Activated T-helper 2 cell treated with anti-CD3 and anti-CD28 coated beads, Interferon-gamma antibody, Interleukin-2, Interleukin-4, amounts not matched to agents 10 μg/mL and 5 μg/mL and 100 μg/mL, durations not matched to agents 14 hours and 24 hours and 36 hours (primary cell): ENCODE measurements at regions not wholly inside any gene's neighbourhood (a gene's known extent, or its start where the extent isn't known, plus 50 kb on each side); places are given as distances from the start of the nearest gene placed in this dataset.

Experiments
- DNase-seq: peaks from one replicate; pipeline ENCODE4 v3.0.0; 2021; ENCODE audit warnings: low spot score
- H3K27ac Mint-ChIP-seq: one replicate; pipeline ENCODE4 v1.8.0; 2021; ENCODE audit warnings: mixed read lengths
- H3K27me3 Mint-ChIP-seq: one replicate; pipeline ENCODE4 v1.8.0; 2021; ENCODE audit warnings: low read depth, mixed read lengths
- H3K36me3 Mint-ChIP-seq: one replicate; pipeline ENCODE4 v1.8.0; 2021; ENCODE audit warnings: low read depth, mixed read lengths
- H3K4me1 Mint-ChIP-seq: one replicate; pipeline ENCODE4 v1.8.0; 2021; ENCODE audit warnings: low read depth, mixed read lengths
- H3K4me3 Mint-ChIP-seq: one replicate; pipeline ENCODE4 v1.8.0; 2021; ENCODE audit warnings: low read depth, mild to moderate bottlenecking, moderate library complexity, mixed read lengths
- H3K9me3 Mint-ChIP-seq: one replicate; pipeline ENCODE4 v1.8.0; 2021; ENCODE audit warnings: mixed read lengths
- intact Hi-C: fragments of 100-400 bp; cut with micrococcal nuclease; formaldehyde crosslinking; loops from one replicate; pipeline ENCODE4 v1.15.1; 2023

- Mint-ChIP-seq H3K36me3 (no peaks in the 10 kb centered on the region), H3K9me3 (no peaks in the 10 kb centered on the region), H3K4me1 (no peaks in the 10 kb centered on the region), H3K4me3 (no peak overlapping the region), H3K27me3 (no peaks in the 10 kb centered on the region), H3K27ac (no peak overlapping the region)
- intact Hi-C loops: no loop called here
- no peak for DNase-seq
Observed at GRCh38 chr13:88863116-88863515, 1191.9 kb downstream of the SLITRK5 start.

- Mint-ChIP-seq H3K9me3 (peaks cover 5% of the 10 kb centered on the region), H3K4me3 (no peak overlapping the region), H3K27me3 (no peaks in the 10 kb centered on the region), H3K4me1 (no peaks in the 10 kb centered on the region), H3K27ac (no peak overlapping the region), H3K36me3 (no peaks in the 10 kb centered on the region)
- no peak for DNase-seq
- intact Hi-C loops: no loop called here
Observed at GRCh38 chr13:88866195-88866594, 1195.0 kb downstream of the SLITRK5 start.

- no peaks in the 10 kb centered on the region for H3K36me3 Mint-ChIP-seq
- H3K27ac Mint-ChIP-seq: no peak overlapping the region
- no peaks in the 10 kb centered on the region for H3K4me1 Mint-ChIP-seq
- DNase-seq: no peak
- H3K4me3 Mint-ChIP-seq: no peak overlapping the region
- no peaks in the 10 kb centered on the region for H3K27me3 Mint-ChIP-seq
- H3K9me3 Mint-ChIP-seq: peaks cover 25% of the 10 kb centered on the region
- intact Hi-C loops: no loop called here
Observed at GRCh38 chr13:88883741-88884140, 1212.6 kb downstream of the SLITRK5 start.

GRCh38 chr13:88887045-88887662, 1216.0 kb downstream of the SLITRK5 start:
- no peak for DNase-seq
- H3K4me3 Mint-ChIP-seq: no peak overlapping the region
- no peak overlapping the region for H3K27ac Mint-ChIP-seq
- H3K36me3 Mint-ChIP-seq: no peaks in the 10 kb centered on the region
- H3K27me3 Mint-ChIP-seq: no peaks in the 10 kb centered on the region
- no peaks in the 10 kb centered on the region for H3K4me1 Mint-ChIP-seq
- peaks cover 10% of the 10 kb centered on the region for H3K9me3 Mint-ChIP-seq
- intact Hi-C loops: no loop called here

GRCh38 chr13:88895261-88895941, 1224.2 kb downstream of the SLITRK5 start:
- peaks cover 17% of the 10 kb centered on the region for H3K9me3 Mint-ChIP-seq
- intact Hi-C loops: no loop called here
- no peak overlapping the region for H3K4me3 Mint-ChIP-seq
- no peak overlapping the region for H3K27ac Mint-ChIP-seq
- DNase-seq: no peak
- H3K4me1 Mint-ChIP-seq: no peaks in the 10 kb centered on the region
- H3K36me3 Mint-ChIP-seq: no peaks in the 10 kb centered on the region
- no peaks in the 10 kb centered on the region for H3K27me3 Mint-ChIP-seq

- H3K27ac Mint-ChIP-seq: no peak overlapping the region
- H3K9me3 Mint-ChIP-seq: peaks cover 18% of the 10 kb centered on the region
- DNase-seq: no peak
- no peaks in the 10 kb centered on the region for H3K27me3 Mint-ChIP-seq
- intact Hi-C loops: no loop called here
- H3K4me1 Mint-ChIP-seq: no peaks in the 10 kb centered on the region
- no peaks in the 10 kb centered on the region for H3K36me3 Mint-ChIP-seq
- H3K4me3 Mint-ChIP-seq: no peak overlapping the region
Observed at GRCh38 chr13:88896466-88896865, 1225.3 kb downstream of the SLITRK5 start.

GRCh38 chr13:88908961-88909441, 1237.8 kb downstream of the SLITRK5 start:
- H3K9me3 Mint-ChIP-seq: peaks cover 15% of the 10 kb centered on the region
- no peak overlapping the region for H3K27ac Mint-ChIP-seq
- no peaks in the 10 kb centered on the region for H3K36me3 Mint-ChIP-seq
- intact Hi-C loops: no loop called here
- no peaks in the 10 kb centered on the region for H3K4me1 Mint-ChIP-seq
- no peak for DNase-seq
- no peak overlapping the region for H3K4me3 Mint-ChIP-seq
- no peaks in the 10 kb centered on the region for H3K27me3 Mint-ChIP-seq

GRCh38 chr13:88919970-88920628, 1248.9 kb downstream of the SLITRK5 start:
- no peak overlapping the region for H3K4me3 Mint-ChIP-seq
- no peaks in the 10 kb centered on the region for H3K36me3 Mint-ChIP-seq
- peaks cover 25% of the 10 kb centered on the region for H3K9me3 Mint-ChIP-seq
- H3K4me1 Mint-ChIP-seq: peaks cover 15% of the 10 kb centered on the region
- intact Hi-C loops: no loop called here
- peak overlapping the region; percentile 31 for H3K27ac Mint-ChIP-seq
- peak; percentile 50 for DNase-seq
- H3K27me3 Mint-ChIP-seq: no peaks in the 10 kb centered on the region

- H3K9me3 Mint-ChIP-seq: peaks cover 3% of the 10 kb centered on the region
- intact Hi-C loops: no loop called here
Observed at GRCh38 chr13:88925954-88926353, 1254.8 kb downstream of the SLITRK5 start.

GRCh38 chr13:88926890-88927502, 1255.8 kb downstream of the SLITRK5 start:
- no peak for DNase-seq
- no peaks in the 10 kb centered on the region for H3K4me1 Mint-ChIP-seq
- no peaks in the 10 kb centered on the region for H3K9me3 Mint-ChIP-seq
- H3K4me3 Mint-ChIP-seq: no peak overlapping the region
- no peak overlapping the region for H3K27ac Mint-ChIP-seq
- intact Hi-C loops: no loop called here
- H3K27me3 Mint-ChIP-seq: no peaks in the 10 kb centered on the region
- no peaks in the 10 kb centered on the region for H3K36me3 Mint-ChIP-seq

More at GRCh38 chr13:88925954-88926353, 1254.8 kb downstream of the SLITRK5 start:
- no peak for DNase-seq
- H3K27me3 Mint-ChIP-seq: no peaks in the 10 kb centered on the region
- no peaks in the 10 kb centered on the region for H3K36me3 Mint-ChIP-seq
- H3K27ac Mint-ChIP-seq: no peak overlapping the region
- peaks cover 4% of the 10 kb centered on the region for H3K4me1 Mint-ChIP-seq
- H3K4me3 Mint-ChIP-seq: no peak overlapping the region

GRCh38 chr13:88932950-88933349, 1261.8 kb downstream of the SLITRK5 start:
- intact Hi-C loops: no loop called here
- no peak overlapping the region for H3K4me3 Mint-ChIP-seq
- H3K27ac Mint-ChIP-seq: no peak overlapping the region
- H3K9me3 Mint-ChIP-seq: peaks cover 3% of the 10 kb centered on the region
- H3K4me1 Mint-ChIP-seq: peaks cover 6% of the 10 kb centered on the region
- H3K36me3 Mint-ChIP-seq: no peaks in the 10 kb centered on the region
- no peaks in the 10 kb centered on the region for H3K27me3 Mint-ChIP-seq
- no peak for DNase-seq

- Mint-ChIP-seq H3K27me3 (no peaks in the 10 kb centered on the region), H3K4me3 (no peak overlapping the region), H3K4me1 (peaks cover 6% of the 10 kb centered on the region), H3K9me3 (peaks cover 3% of the 10 kb centered on the region), H3K36me3 (no peaks in the 10 kb centered on the region), H3K27ac (no peak overlapping the region)
- no peak for DNase-seq
- intact Hi-C loops: no loop called here
Observed at GRCh38 chr13:88937384-88937783, 1266.2 kb downstream of the SLITRK5 start.

- Mint-ChIP-seq H3K4me3 (no peak overlapping the region), H3K4me1 (no peaks in the 10 kb centered on the region), H3K36me3 (no peaks in the 10 kb centered on the region), H3K27ac (no peak overlapping the region), H3K27me3 (no peaks in the 10 kb centered on the region), H3K9me3 (no peaks in the 10 kb centered on the region)
- DNase-seq: no peak
- intact Hi-C loops: no loop called here
Observed at GRCh38 chr13:88945793-88946192, 1274.6 kb downstream of the SLITRK5 start.
